HUDEP-2 (cell line): ENCODE measurements at regions not wholly inside any gene's neighbourhood (a gene's known extent, or its start where the extent isn't known, plus 50 kb on each side); places are given as distances from the start of the nearest gene placed in this dataset.
"Not testable (repeated sequence)": the region's sequence is repeated elsewhere in the genome, so short reads cannot be mapped to it uniquely, and the experiment has no call there.

Experiments
- DNase-seq, 76 experiments: peaks; one replicate each; lab custom pipeline; 2025; ENCODE audit not compliant: unreplicated experiment in 76 of 76; lab: John Stamatoyannopoulos, UW

DNA sequence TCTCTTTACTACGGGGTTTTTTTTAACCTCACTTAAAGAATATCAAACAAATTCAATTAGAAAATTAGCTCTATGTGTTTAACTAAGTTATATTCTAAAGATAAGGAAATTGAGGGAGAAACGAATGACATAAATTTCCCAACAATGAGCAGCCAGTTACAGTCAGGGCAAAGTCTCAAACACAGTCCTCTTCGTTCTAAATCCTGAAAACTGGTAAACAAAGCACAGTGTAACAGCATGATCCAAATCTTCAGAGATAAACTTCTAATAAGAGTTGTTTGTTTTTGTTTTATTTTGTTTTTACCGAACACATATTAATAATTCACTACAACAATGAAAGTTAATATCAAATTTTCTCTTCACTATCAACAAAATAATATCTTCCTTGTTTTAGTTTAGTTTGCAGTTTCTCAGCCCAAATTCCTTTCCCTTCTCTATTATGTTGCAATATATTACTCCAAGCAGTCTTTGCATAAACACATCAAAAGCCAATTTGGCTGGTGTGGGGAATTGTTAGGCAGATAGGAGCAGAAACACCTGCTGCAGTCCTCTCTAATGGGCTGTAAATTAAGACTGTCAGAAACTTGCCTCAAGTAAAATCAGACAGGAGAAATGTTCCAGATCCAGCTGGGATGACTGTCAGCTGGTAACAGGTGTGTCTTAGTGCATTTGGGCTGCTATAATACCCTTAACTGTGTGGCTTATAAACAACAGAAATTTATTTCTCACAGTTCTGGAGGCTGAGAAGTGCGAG, 106.5 kb upstream of the SGCG start:
- DNase-seq: no peak

- no peak for DNase-seq
These were observed 99.6 kb upstream of the SGCG start for GRCh38 chr13:23081220-23081619.

DNA sequence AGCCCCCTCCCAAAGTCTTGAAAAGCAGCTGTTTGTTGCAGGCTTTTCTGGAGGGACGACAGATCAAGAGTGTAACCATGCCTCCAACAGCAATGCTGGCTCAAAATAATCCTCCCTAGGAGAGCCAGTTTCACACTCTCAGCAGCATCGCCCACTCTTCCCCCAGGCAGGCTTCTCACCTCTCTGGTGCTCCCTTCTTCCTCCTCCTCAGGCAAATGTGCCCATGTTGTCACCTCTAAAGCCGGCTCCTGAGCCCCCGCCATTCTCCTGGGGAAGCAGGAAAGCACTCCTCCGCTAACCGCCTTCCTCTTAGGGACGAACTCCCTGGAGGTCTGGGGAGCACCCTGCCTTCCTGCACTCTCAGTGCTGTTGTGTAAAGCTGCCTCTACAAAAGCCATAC, 98.9 kb upstream of the SGCG start:
- no peak for DNase-seq

- DNase-seq: peak in 15 of 76 experiments; percentile 1 to 57 (median 11)
These were observed 93.7 kb upstream of the SGCG start for GRCh38 chr13:23086968-23087623.

DNA sequence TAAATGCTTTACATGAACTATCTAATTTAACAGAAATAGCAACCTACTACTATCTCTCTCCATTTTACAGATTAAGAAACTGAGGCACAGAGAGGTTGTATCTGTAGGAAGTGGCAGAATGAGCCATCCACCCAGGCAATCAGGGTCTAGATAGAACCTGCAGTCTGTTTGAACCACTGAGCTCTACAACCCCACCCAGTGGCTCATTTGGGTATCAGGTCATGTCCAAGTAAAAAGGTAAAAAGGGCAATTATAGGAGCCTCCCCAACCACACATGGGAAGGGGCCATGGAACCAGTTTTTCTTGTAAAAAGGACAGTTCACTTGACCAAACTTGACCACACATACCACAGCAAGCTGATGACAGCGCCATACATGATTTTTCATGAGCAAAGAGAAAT, 92.9 kb upstream of the SGCG start:
- DNase-seq: peak in 54 of 76 experiments; percentile 0 to 60 (median 27)

DNA sequence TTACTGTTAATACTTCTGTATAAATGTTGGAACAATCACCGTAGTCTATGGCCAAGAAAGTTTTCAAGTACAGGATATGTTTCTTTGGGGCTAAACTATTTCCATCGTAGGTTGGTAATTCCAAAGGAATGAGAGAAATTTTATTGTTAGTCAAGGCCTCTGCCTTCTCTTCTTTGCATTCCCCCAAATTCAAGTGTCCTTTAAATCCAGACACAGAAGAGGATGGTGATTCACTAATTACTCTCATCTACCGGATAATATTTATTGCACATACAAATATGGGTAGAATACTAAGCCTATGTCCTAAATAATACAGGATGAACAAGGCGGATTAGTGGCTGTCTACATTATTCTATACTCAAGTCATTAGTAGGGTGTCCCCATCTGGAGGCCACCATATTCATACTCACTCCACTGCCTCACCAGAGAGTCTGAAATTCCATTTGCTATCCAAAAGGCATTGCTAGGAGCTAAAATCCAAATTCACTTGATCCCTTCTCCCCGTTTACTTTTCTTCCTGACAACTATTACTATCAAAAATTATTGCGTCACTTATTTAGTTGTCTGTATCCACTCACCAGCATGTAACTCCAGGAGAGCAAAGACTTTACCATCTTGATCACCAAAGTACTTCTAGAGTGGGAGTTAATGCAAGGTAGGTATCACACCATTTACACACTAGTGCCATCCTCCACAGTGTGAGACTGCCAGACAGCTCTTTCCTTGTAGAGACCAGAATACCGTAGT, 82.4 kb upstream of the SGCG start:
- DNase-seq: no peak

DNA sequence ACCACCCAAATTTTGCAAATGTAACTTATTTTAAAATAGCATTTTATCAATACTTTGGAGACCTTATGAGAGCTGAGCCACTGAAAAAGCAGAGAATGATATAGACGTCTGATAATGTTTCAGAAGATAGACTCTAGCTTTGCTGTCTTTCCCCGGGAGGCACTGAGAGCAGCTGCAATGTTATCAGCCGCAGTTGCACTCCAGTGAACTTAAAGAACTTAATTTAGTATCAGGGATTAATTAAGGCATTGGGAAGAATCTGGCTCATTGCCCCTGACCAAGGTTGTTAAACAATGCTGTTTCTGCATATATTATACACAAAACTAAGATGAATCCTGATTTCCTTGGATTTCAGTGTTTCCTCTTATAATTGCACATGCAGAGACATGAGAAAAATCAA, 75.7 kb upstream of the SGCG start:
- DNase-seq: no peak

GRCh38 chr13:23107665-23108064, 73.1 kb upstream of the SGCG start:
- DNase-seq: no peak

DNA sequence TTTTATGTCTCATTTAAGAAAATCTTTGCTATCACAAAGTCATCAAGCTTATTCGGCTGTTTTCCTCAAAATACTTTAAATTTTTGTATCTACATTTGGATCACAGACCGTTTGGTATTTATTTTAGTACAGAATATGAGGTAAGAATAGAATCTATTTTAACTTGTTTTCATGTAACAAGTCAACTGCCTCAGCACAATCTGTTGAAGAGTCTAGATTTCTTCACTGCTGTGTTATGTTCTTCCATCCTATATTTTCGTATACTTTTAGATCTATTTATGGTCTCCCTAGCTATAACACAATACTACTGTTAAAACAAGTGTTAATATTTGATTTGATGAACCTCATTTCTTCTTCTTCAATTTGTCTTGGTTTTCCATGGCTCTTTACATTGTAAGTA, 61.6 kb upstream of the SGCG start:
- DNase-seq: no peak

GRCh38 chr13:23127540-23127939, 53.2 kb upstream of the SGCG start:
- DNase-seq: not testable (repeated sequence)

GRCh38 chr13:23129331-23129730, 51.4 kb upstream of the SGCG start:
- no peak for DNase-seq
